ENCODE measurements at regions not wholly inside any gene's neighbourhood (a gene's known extent, or its start where the extent isn't known, plus 50 kb on each side); places are given as distances from the start of the nearest gene placed in this dataset.
A peak's percentile ranks its signal among the peaks of the same experiment; 100 is the strongest.

DNA sequence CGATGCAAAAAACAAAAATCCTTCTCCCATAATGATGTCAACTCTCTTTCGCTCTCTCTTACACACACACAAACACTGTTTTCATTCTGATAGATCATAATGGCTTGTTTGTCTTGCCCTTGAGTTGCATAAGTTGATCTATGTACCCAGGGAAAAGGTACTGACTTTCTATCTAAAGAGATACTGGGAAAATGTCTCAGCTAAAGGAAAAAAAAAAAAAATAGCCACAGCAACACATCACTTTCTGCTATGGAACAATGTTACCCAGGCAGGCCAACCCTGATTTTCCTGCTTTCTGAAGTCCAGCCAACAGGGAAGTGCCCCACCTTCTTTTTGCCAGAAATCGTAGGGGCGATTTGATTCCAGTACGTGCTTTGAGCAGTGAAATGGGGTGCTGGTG is 212.6 kb upstream of the ACTBL2 start:
- Mint-ChIP-seq H3K9me3 (ENCODE audit: unreplicated experiment) (no peaks in the 10 kb centered on the region), H3K4me3 (ENCODE audit: unreplicated experiment) (no peak overlapping the region), H3K4me1 (ENCODE audit: low read depth, unreplicated experiment) (peaks cover 47% of the 10 kb centered on the region), H3K36me3 (ENCODE audit: low read depth, unreplicated experiment) (no peaks in the 10 kb centered on the region), H3K27me3 (ENCODE audit: low read depth, unreplicated experiment) (no peaks in the 10 kb centered on the region), H3K27ac (ENCODE audit: unreplicated experiment) (no peak overlapping the region)
- Histone ChIP-seq H4K20me1 (ENCODE audit: insufficient read depth, low read length) (no peaks in the 10 kb centered on the region), H3K27ac (ENCODE audit: low read depth, low read length) (no peak overlapping the region), H3K36me3 (ENCODE audit: insufficient read depth, low read length) (no peaks in the 10 kb centered on the region), H3K9ac (ENCODE audit: low read length) (no peak overlapping the region), H3K79me2 (ENCODE audit: insufficient read depth, low read length) (no peaks in the 10 kb centered on the region), H3K9me3 (ENCODE audit: insufficient read depth, low read depth, low read length) (no peaks in the 10 kb centered on the region), H3K27me3 (ENCODE audit: insufficient read depth, low read length) (no peaks in the 10 kb centered on the region), H2AFZ (ENCODE audit: low read depth, low read length) (no peak overlapping the region), H3K4me1 (ENCODE audit: insufficient read depth, low read length) (peaks cover 13% of the 10 kb centered on the region), H3K4me2 (ENCODE audit: low read length) (no peak overlapping the region), H3K4me3 (ENCODE audit: insufficient read depth, low read depth, low read length) (no peak overlapping the region)
- FAIRE-seq (no peak), DNase-seq (ENCODE audit: low read depth) (no peak)
- TF ChIP-seq EZH2 (IDR thresholded peaks at IDR 0.05; ENCODE audit: insufficient read depth, low read length) = no peak
- TF ChIP-seq, protein P1, sequence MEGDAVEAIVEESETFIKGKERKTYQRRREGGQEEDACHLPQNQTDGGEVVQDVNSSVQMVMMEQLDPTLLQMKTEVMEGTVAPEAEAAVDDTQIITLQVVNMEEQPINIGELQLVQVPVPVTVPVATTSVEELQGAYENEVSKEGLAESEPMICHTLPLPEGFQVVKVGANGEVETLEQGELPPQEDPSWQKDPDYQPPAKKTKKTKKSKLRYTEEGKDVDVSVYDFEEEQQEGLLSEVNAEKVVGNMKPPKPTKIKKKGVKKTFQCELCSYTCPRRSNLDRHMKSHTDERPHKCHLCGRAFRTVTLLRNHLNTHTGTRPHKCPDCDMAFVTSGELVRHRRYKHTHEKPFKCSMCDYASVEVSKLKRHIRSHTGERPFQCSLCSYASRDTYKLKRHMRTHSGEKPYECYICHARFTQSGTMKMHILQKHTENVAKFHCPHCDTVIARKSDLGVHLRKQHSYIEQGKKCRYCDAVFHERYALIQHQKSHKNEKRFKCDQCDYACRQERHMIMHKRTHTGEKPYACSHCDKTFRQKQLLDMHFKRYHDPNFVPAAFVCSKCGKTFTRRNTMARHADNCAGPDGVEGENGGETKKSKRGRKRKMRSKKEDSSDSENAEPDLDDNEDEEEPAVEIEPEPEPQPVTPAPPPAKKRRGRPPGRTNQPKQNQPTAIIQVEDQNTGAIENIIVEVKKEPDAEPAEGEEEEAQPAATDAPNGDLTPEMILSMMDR (IDR thresholded peaks at IDR 0.05; ENCODE audit: insufficient read depth, low read depth, low read length) = no peak

DNA sequence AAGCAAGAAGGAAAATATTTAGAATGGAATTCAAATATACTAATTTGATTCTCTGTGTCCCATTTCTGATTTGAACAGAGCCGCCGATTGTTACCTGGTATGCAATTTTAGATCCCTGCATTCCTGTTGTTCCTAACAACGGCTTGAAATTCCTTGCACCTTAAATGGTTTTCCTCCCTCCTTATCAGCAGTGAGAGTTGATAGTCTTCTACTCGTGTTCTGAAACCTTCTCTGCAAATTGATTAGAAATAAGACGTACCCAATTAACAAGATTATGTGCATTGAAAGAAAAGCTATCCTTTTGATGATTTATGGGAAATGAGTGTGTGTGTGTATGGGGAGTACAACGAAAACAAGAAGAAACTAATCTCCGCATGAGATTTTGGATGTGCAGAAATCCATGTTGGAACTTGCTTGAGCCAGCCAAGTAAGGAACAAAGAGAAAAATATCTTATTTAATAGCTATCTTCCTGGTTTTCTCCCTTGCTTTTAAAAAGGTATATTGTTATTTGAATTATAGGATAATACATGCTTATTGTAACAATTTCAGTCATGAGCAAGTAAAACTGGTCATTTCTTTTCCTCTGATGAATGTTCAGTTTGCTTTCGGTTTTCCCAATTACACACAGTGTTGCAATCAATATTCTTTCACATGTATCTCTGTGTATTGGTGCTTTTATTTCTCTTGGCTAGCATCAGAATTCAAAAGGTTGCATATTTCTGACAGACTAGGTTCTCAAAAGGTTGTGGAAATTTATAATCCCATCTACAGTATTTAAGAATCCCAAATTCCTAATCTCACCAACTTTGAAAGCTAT is 211.1 kb upstream of the ACTBL2 start:
- no peak overlapping the region for H3K4me3 Mint-ChIP-seq (ENCODE audit: unreplicated experiment)
- peak overlapping the region; percentile 74 for H3K27ac Mint-ChIP-seq (ENCODE audit: unreplicated experiment)
- no peaks in the 10 kb centered on the region for H3K9me3 Mint-ChIP-seq (ENCODE audit: unreplicated experiment)
- H3K27me3 Mint-ChIP-seq (ENCODE audit: low read depth, unreplicated experiment) = no peaks in the 10 kb centered on the region
- H3K36me3 ChIP-seq (ENCODE audit: insufficient read depth, low read length) = no peaks in the 10 kb centered on the region
- H3K4me2 ChIP-seq (ENCODE audit: low read length) = peak overlapping the region; percentile 34
- peak overlapping the region; percentile 90 for H3K27ac ChIP-seq (ENCODE audit: low read depth, low read length)
- no peaks in the 10 kb centered on the region for H3K79me2 ChIP-seq (ENCODE audit: insufficient read depth, low read length)
- no peaks in the 10 kb centered on the region for H3K36me3 Mint-ChIP-seq (ENCODE audit: low read depth, unreplicated experiment)
- H2AFZ ChIP-seq (ENCODE audit: low read depth, low read length) = peak overlapping the region; percentile 12
- DNase-seq (ENCODE audit: low read depth) (no peak), FAIRE-seq (no peak)
- H3K9ac ChIP-seq (ENCODE audit: low read length) = no peak overlapping the region
- no peaks in the 10 kb centered on the region for H3K27me3 ChIP-seq (ENCODE audit: insufficient read depth, low read length)
- no peak for TF ChIP-seq EZH2 (IDR thresholded peaks at IDR 0.05; ENCODE audit: insufficient read depth, low read length)
- TF ChIP-seq, protein P1 (IDR thresholded peaks at IDR 0.05; ENCODE audit: insufficient read depth, low read depth, low read length) = no peak
- no peaks in the 10 kb centered on the region for H3K9me3 ChIP-seq (ENCODE audit: insufficient read depth, low read depth, low read length)
- H4K20me1 ChIP-seq (ENCODE audit: insufficient read depth, low read length) = no peaks in the 10 kb centered on the region
- H3K4me1 Mint-ChIP-seq (ENCODE audit: low read depth, unreplicated experiment) = peaks cover 40% of the 10 kb centered on the region
- H3K4me1 ChIP-seq (ENCODE audit: insufficient read depth, low read length) = peaks cover 13% of the 10 kb centered on the region
- H3K4me3 ChIP-seq (ENCODE audit: insufficient read depth, low read depth, low read length) = no peak overlapping the region
